A549 (cell line): ENCODE measurements at regions not wholly inside any gene's neighbourhood (a gene's known extent, or its start where the extent isn't known, plus 50 kb on each side); places are given as distances from the start of the nearest gene placed in this dataset.

ENCODE experiments used
- CTCF ChIP-seq: fragments of >200 bp; sonication (Bioruptor Twin); formaldehyde crosslinking; IDR thresholded peaks from 3 replicates; pipeline ENCODE4 v1.5.1; 2016
- EP300 ChIP-seq, 2 experiments: fragments of >200 bp; sonication (Bioruptor Twin); formaldehyde crosslinking; IDR thresholded peaks; 2 replicates in 1 of 2; 3 replicates in 1 of 2; pipeline ENCODE4 v1.6.1; 2016 to 2017
- JUN ChIP-seq, 2 experiments: fragments of >200 bp; sonication (Bioruptor Twin); formaldehyde crosslinking; IDR thresholded peaks; 2 replicates in 1 of 2; 3 replicates in 1 of 2; pipeline ENCODE4 v1.6.1; 2016 to 2017
- POLR2A ChIP-seq: IDR thresholded peaks from 2 replicates; pipeline ENCODE4 v1.6.1; 2012; ENCODE audit warnings: mild to moderate bottlenecking, low read length
- RAD21 ChIP-seq, 2 experiments: fragments of >200 bp in 1 of 2; sonication (Bioruptor Twin) in 1 of 2; formaldehyde crosslinking in 1 of 2; IDR thresholded peaks in 1 of 2; conservative IDR thresholded peaks in 1 of 2; 2 replicates in 1 of 2; 3 replicates in 1 of 2; pipeline ENCODE4 v1.6.1; 2012 to 2018; ENCODE audit warnings: inconsistent platforms in 1 of 2
- RARB ChIP-seq: fragments of 250-450 bp; sonication (Bioruptor Pico); IDR thresholded peaks from 2 replicates; pipeline ENCODE4 v1.8.0; 2021; ENCODE audit warnings: mild to moderate bottlenecking, moderate library complexity
- TP53 ChIP-seq: fragments of 250-450 bp; sonication (Bioruptor Pico); IDR thresholded peaks from 2 replicates; pipeline ENCODE4 v1.5.0; 2021; ENCODE audit warnings: mild to moderate bottlenecking, moderate library complexity
- ZFP36 ChIP-seq: fragments of 450-650 bp; IDR thresholded peaks from 2 replicates; pipeline ENCODE4 v1.6.1; 2014; ENCODE audit warnings: borderline replicate concordance; ENCODE audit not compliant: partially characterized antibody

DNA sequence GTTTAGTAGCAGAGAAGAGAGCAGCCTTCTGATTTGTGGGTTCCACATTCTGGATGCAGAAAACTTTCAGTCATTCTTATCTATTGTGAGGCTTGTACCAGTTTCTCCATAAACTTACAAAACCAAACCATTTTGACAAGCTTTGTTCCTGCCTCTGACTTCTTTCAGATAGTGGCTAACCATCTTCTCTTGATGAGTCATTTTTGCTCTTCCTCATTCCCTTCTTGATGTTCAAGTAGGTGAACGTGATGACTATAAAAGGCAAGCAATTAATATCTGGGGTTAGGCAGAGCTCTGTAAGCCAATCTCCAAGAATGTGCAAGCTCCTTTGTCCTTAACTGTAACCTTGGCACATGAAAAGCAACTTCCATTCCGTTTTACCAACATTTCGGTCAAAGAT is 2083.1 kb upstream of the PIK3C3 start:
- no peak for TF ChIP-seq ZFP36
- TF ChIP-seq POLR2A: no peak
- TF ChIP-seq CTCF: no peak
- no peak for TF ChIP-seq RARB (CRISPR knock-in tag)
- no peak for TF ChIP-seq EP300 (IDR thresholded peaks at IDR 0.05)
- TF ChIP-seq RAD21 (conservative IDR thresholded peaks at IDR 0.05 in 1 of 2, IDR thresholded peaks at IDR 0.05 in 1 of 2): no peak
- TF ChIP-seq TP53: no peak
- TF ChIP-seq JUN (IDR thresholded peaks at IDR 0.05): no peak
